SK-MEL-5 (cell line): ENCODE measurements at regions not wholly inside any gene's neighbourhood (a gene's known extent, or its start where the extent isn't known, plus 50 kb on each side); places are given as distances from the start of the nearest gene placed in this dataset.
"Not testable (repeated sequence)": the region's sequence is repeated elsewhere in the genome, so short reads cannot be mapped to it uniquely, and the experiment has no call there.

Experiments used
- DNase-seq: peaks from one replicate; pipeline ENCODE4 v3.0.0-alpha.2; 2016; ENCODE audit warnings: low read depth, low spot score
- in situ Hi-C: cut with HindIII; loops from 2 replicates; pipeline ENCODE4 v1.10.0; 2016; ENCODE audit warnings: low sequenced_read_pairs, high pct_unique_total_duplicates, low pct_unique_long_range_greater_than_20kb

- no peak for DNase-seq
- in situ Hi-C loops = no loop called here
Measured at GRCh38 chr11:42827845-42828244, 484.0 kb upstream of the API5 start.

- in situ Hi-C loops = no loop called here
Measured at GRCh38 chr11:42837994-42838393, 473.8 kb upstream of the API5 start.

GRCh38 chr11:42840176-42840829 lies 471.5 kb upstream of the API5 start:
- in situ Hi-C loops = no loop called here
- no peak for DNase-seq

More at GRCh38 chr11:42837994-42838393, 473.8 kb upstream of the API5 start:
- DNase-seq = no peak

- no peak for DNase-seq
- in situ Hi-C loops = no loop called here
Measured at GRCh38 chr11:42840860-42841259, 470.9 kb upstream of the API5 start.

- in situ Hi-C loops = no loop called here
- no peak for DNase-seq
Measured at GRCh38 chr11:42841556-42841955, 470.2 kb upstream of the API5 start.

- DNase-seq = no peak
- in situ Hi-C loops = no loop called here
Measured at GRCh38 chr11:42849362-42849761, 462.4 kb upstream of the API5 start.

- in situ Hi-C loops = no loop called here
- DNase-seq = no peak
Measured at GRCh38 chr11:42857344-42857743, 454.5 kb upstream of the API5 start.

- in situ Hi-C loops = no loop called here
- no peak for DNase-seq
Measured at GRCh38 chr11:42870480-42870879, 441.3 kb upstream of the API5 start.

GRCh38 chr11:42873800-42874405 lies 437.9 kb upstream of the API5 start:
- DNase-seq, in situ Hi-C loops: not testable (repeated sequence)

GRCh38 chr11:42881335-42881734 lies 430.5 kb upstream of the API5 start:
- in situ Hi-C loops, DNase-seq: not testable (repeated sequence)

- in situ Hi-C loops = no loop called here
Measured at GRCh38 chr11:42890773-42891172, 421.0 kb upstream of the API5 start.

GRCh38 chr11:42901084-42901483 lies 410.7 kb upstream of the API5 start:
- in situ Hi-C loops = no loop called here
- DNase-seq = no peak

More at GRCh38 chr11:42890773-42891172, 421.0 kb upstream of the API5 start:
- DNase-seq = no peak

- in situ Hi-C loops = no loop called here
- no peak for DNase-seq
Measured at GRCh38 chr11:42906226-42906625, 405.6 kb upstream of the API5 start.

GRCh38 chr11:42913731-42914130 lies 398.1 kb upstream of the API5 start:
- no peak for DNase-seq
- in situ Hi-C loops = no loop called here

- DNase-seq = no peak
- in situ Hi-C loops = no loop called here
Measured at GRCh38 chr11:42923651-42924050, 388.1 kb upstream of the API5 start.

GRCh38 chr11:42925916-42926315 lies 385.9 kb upstream of the API5 start:
- DNase-seq = no peak
- in situ Hi-C loops = no loop called here

- in situ Hi-C loops = no loop called here
- DNase-seq = no peak
Measured at GRCh38 chr11:42947405-42947804, 364.4 kb upstream of the API5 start.

- in situ Hi-C loops, DNase-seq: not testable (repeated sequence)
Measured at GRCh38 chr11:42949738-42950376, 361.9 kb upstream of the API5 start.

- in situ Hi-C loops = no loop called here
- no peak for DNase-seq
Measured at GRCh38 chr11:42951266-42951665, 360.5 kb upstream of the API5 start.
